K562 (cell line): ENCODE measurements at regions not wholly inside any gene's neighbourhood (a gene's known extent, or its start where the extent isn't known, plus 50 kb on each side); places are given as distances from the start of the nearest gene placed in this dataset.

ENCODE experiments used
- NFIC ChIP-seq: fragments of 450-650 bp; IDR thresholded peaks from 2 replicates; pipeline ENCODE4 v1.6.1; 2017; ENCODE audit warnings: mild to moderate bottlenecking, inconsistent platforms
- RBBP5 ChIP-seq: fragments of 200-600 bp; sonication (generic); IDR thresholded peaks from 2 replicates; pipeline ENCODE4 v1.6.1; 2012; ENCODE audit warnings: borderline replicate concordance, mild to moderate bottlenecking, low read length, control low read depth, inconsistent platforms; ENCODE audit not compliant: insufficient read depth, poor library complexity, severe bottlenecking
- TF ChIP-seq, protein P1 (sequence below): fragments of 450-650 bp; IDR thresholded peaks from 2 replicates; pipeline ENCODE4 v1.6.1; 2016; ENCODE audit warnings: mild to moderate bottlenecking, moderate library complexity

DNA sequence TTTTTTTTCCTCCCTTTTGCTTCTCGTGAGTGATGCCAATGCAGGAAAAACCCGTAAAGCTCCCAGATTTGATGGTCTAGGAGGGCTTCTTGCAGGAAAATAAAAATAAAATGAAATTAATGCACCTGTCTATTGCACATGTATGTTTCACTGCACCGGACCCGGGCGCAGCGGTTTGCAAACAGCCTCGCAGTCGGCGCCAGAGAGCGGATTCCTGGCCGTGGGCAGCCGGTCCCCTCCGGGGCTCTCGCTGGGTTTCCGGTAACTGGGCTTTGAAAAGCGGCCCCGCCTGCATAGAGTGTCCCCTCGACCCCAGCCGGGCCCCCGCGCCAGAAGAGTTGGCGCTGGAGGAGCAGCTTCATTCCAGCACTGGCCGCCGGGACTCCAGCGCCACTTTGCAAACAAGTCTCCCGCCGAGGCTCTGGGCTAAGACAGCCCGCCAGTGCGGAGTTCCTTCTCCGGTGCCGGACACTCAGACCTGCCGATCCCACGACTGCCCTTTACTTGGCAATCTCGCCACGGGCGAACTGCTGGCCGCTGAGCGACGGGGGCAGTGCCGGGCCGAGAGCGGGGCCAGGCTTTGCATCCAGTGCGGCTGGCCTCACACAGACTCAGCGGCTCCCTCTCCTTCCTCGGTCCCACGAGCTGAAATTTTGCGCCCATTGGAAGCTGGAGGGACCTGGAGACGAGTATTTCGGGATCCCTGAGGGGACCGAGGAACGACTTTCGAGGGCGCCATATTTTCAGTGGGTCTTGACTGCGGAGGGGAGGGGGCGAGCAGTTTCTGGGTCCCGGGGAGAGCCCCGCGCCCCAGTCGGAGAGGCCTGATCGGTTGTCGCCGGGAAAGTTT, 225.9 kb upstream of the C2CD4B start (continued):
- TF ChIP-seq, protein P1, sequence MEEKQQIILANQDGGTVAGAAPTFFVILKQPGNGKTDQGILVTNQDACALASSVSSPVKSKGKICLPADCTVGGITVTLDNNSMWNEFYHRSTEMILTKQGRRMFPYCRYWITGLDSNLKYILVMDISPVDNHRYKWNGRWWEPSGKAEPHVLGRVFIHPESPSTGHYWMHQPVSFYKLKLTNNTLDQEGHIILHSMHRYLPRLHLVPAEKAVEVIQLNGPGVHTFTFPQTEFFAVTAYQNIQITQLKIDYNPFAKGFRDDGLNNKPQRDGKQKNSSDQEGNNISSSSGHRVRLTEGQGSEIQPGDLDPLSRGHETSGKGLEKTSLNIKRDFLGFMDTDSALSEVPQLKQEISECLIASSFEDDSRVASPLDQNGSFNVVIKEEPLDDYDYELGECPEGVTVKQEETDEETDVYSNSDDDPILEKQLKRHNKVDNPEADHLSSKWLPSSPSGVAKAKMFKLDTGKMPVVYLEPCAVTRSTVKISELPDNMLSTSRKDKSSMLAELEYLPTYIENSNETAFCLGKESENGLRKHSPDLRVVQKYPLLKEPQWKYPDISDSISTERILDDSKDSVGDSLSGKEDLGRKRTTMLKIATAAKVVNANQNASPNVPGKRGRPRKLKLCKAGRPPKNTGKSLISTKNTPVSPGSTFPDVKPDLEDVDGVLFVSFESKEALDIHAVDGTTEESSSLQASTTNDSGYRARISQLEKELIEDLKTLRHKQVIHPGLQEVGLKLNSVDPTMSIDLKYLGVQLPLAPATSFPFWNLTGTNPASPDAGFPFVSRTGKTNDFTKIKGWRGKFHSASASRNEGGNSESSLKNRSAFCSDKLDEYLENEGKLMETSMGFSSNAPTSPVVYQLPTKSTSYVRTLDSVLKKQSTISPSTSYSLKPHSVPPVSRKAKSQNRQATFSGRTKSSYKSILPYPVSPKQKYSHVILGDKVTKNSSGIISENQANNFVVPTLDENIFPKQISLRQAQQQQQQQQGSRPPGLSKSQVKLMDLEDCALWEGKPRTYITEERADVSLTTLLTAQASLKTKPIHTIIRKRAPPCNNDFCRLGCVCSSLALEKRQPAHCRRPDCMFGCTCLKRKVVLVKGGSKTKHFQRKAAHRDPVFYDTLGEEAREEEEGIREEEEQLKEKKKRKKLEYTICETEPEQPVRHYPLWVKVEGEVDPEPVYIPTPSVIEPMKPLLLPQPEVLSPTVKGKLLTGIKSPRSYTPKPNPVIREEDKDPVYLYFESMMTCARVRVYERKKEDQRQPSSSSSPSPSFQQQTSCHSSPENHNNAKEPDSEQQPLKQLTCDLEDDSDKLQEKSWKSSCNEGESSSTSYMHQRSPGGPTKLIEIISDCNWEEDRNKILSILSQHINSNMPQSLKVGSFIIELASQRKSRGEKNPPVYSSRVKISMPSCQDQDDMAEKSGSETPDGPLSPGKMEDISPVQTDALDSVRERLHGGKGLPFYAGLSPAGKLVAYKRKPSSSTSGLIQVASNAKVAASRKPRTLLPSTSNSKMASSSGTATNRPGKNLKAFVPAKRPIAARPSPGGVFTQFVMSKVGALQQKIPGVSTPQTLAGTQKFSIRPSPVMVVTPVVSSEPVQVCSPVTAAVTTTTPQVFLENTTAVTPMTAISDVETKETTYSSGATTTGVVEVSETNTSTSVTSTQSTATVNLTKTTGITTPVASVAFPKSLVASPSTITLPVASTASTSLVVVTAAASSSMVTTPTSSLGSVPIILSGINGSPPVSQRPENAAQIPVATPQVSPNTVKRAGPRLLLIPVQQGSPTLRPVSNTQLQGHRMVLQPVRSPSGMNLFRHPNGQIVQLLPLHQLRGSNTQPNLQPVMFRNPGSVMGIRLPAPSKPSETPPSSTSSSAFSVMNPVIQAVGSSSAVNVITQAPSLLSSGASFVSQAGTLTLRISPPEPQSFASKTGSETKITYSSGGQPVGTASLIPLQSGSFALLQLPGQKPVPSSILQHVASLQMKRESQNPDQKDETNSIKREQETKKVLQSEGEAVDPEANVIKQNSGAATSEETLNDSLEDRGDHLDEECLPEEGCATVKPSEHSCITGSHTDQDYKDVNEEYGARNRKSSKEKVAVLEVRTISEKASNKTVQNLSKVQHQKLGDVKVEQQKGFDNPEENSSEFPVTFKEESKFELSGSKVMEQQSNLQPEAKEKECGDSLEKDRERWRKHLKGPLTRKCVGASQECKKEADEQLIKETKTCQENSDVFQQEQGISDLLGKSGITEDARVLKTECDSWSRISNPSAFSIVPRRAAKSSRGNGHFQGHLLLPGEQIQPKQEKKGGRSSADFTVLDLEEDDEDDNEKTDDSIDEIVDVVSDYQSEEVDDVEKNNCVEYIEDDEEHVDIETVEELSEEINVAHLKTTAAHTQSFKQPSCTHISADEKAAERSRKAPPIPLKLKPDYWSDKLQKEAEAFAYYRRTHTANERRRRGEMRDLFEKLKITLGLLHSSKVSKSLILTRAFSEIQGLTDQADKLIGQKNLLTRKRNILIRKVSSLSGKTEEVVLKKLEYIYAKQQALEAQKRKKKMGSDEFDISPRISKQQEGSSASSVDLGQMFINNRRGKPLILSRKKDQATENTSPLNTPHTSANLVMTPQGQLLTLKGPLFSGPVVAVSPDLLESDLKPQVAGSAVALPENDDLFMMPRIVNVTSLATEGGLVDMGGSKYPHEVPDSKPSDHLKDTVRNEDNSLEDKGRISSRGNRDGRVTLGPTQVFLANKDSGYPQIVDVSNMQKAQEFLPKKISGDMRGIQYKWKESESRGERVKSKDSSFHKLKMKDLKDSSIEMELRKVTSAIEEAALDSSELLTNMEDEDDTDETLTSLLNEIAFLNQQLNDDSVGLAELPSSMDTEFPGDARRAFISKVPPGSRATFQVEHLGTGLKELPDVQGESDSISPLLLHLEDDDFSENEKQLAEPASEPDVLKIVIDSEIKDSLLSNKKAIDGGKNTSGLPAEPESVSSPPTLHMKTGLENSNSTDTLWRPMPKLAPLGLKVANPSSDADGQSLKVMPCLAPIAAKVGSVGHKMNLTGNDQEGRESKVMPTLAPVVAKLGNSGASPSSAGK = 0 out of 2 replicates have a peak, but pooled peaks have one; percentile 51
- TF ChIP-seq RBBP5 = peak; percentile 44
- no peak for TF ChIP-seq NFIC
